ENCODE measurements at regions not wholly inside any gene's neighbourhood (a gene's known extent, or its start where the extent isn't known, plus 50 kb on each side); places are given as distances from the start of the nearest gene placed in this dataset.
A peak's percentile ranks its signal among the peaks of the same experiment; 100 is the strongest.

DNA sequence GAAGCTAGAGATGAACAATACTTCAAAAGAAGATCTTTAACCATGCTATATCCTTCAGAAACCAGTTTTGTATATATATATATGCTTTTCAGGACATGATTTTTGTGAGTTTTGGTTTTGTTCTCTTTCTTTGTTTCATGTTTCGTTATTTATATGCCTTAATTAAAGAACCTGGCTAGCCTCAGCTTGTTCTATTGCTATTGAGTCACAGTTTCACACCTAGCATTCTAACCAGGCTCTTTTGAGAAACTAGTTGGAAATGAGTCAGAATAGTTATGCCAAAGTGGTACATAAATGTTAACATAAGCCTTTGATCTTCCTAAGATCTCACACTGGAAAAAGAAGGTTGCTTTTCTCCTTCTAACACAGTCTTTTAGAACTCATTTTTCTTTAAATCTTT is 1925.2 kb downstream of the OLFM4 start:
- H3K27me3 Mint-ChIP-seq: no peaks in the 10 kb centered on the region
- CTCF ChIA-PET: no interaction called here
- peaks cover 10% of the 10 kb centered on the region for H3K9me3 Mint-ChIP-seq
- H3K27ac Mint-ChIP-seq: no peak overlapping the region
- DNase-seq (no peak), ATAC-seq (peak; percentile 45)
- intact Hi-C loops (cut with micrococcal nuclease): no loop called here
- no peak overlapping the region for H3K4me3 Mint-ChIP-seq
- H3K4me1 Mint-ChIP-seq (ENCODE audit: low read depth): no peaks in the 10 kb centered on the region
- TF ChIP-seq, protein P1, sequence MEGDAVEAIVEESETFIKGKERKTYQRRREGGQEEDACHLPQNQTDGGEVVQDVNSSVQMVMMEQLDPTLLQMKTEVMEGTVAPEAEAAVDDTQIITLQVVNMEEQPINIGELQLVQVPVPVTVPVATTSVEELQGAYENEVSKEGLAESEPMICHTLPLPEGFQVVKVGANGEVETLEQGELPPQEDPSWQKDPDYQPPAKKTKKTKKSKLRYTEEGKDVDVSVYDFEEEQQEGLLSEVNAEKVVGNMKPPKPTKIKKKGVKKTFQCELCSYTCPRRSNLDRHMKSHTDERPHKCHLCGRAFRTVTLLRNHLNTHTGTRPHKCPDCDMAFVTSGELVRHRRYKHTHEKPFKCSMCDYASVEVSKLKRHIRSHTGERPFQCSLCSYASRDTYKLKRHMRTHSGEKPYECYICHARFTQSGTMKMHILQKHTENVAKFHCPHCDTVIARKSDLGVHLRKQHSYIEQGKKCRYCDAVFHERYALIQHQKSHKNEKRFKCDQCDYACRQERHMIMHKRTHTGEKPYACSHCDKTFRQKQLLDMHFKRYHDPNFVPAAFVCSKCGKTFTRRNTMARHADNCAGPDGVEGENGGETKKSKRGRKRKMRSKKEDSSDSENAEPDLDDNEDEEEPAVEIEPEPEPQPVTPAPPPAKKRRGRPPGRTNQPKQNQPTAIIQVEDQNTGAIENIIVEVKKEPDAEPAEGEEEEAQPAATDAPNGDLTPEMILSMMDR (IDR thresholded peaks at IDR 0.05): no peak
- POLR2A ChIA-PET: no interaction called here
- no peaks in the 10 kb centered on the region for H3K36me3 Mint-ChIP-seq (ENCODE audit: low read depth)

DNA sequence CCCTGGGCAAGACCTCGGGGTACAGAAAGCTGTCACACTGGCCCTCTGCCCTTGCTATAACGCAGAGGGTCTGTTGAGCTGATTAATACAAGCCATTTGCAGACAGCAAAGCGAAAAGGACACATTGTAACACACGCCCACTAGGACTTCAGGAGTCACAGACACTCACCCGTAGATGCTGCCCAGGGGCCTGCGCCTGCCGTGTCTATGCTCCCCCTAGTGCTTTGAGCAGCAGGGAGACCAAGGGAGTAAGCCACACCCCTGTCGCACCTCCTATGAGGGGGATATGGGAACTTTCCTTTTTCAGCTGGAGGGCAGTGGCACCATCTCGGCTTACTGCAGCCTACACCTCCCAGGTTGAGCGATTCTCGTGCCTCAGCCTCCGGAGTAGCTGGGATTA is 1930.2 kb downstream of the OLFM4 start:
- Mint-ChIP-seq H3K9me3 (peaks cover 18% of the 10 kb centered on the region), H3K36me3 (ENCODE audit: low read depth) (no peaks in the 10 kb centered on the region), H3K4me3 (no peak overlapping the region), H3K27ac (no peak overlapping the region), H3K27me3 (no peaks in the 10 kb centered on the region), H3K4me1 (ENCODE audit: low read depth) (no peaks in the 10 kb centered on the region)
- CTCF ChIA-PET: no interaction called here
- DNase-seq (no peak), ATAC-seq (no peak)
- POLR2A ChIA-PET: no interaction called here
- TF ChIP-seq, protein P1 (IDR thresholded peaks at IDR 0.05): no peak
- intact Hi-C loops (cut with micrococcal nuclease): no loop called here

DNA sequence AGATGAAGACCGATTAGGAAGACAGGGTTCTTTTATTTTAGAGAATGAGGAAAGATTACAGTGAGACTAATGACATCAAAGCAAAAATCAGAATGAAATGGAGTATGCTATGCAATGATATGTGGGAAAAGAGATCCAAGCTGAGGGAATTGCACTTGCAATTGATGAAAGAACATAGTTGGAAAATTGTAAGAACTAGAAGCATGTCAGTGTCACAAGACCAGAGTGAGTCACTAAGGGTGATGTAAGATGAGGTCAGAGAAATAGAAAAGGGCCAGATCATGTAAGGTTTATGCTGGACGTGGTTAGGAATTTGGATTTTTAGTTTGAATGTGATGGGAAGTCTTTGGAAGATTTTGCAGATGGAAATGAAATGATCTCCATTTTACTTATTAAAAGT is 1937.3 kb downstream of the OLFM4 start:
- Mint-ChIP-seq H3K36me3 (ENCODE audit: low read depth) (no peaks in the 10 kb centered on the region), H3K4me1 (ENCODE audit: low read depth) (no peaks in the 10 kb centered on the region), H3K27me3 (no peaks in the 10 kb centered on the region), H3K27ac (no peak overlapping the region), H3K9me3 (peaks cover 8% of the 10 kb centered on the region), H3K4me3 (no peak overlapping the region)
- TF ChIP-seq, protein P1 (IDR thresholded peaks at IDR 0.05): no peak
- intact Hi-C loops (cut with micrococcal nuclease): no loop called here
- no peak for ATAC-seq
- ChIA-PET POLR2A (no interaction called here), CTCF (no interaction called here)
- DNase-seq: no peak

DNA sequence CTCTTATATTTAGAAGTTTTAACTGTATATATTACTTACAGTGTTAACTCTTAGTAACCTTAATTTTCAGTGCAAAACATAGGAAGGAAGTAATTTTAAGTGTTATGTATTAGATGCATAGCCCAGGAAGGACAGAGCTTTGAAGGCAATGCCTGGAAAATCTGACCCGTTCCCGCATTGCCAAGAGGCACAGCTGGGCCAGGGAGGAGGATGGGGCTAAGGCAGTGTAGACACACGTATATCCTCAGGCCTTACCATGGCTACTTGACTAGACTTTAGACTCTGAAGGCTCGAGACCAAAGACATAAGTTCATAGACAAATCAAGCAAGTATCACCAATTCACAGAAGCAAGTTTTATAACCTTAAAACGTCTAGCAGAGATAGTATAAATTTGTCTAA is 1944.2 kb downstream of the OLFM4 start:
- Mint-ChIP-seq H3K27me3 (no peaks in the 10 kb centered on the region), H3K9me3 (peaks cover 15% of the 10 kb centered on the region), H3K36me3 (ENCODE audit: low read depth) (no peaks in the 10 kb centered on the region), H3K4me3 (no peak overlapping the region), H3K27ac (no peak overlapping the region), H3K4me1 (ENCODE audit: low read depth) (no peaks in the 10 kb centered on the region)
- DNase-seq (no peak), ATAC-seq (no peak)
- TF ChIP-seq, protein P1 (IDR thresholded peaks at IDR 0.05): no peak
- ChIA-PET POLR2A (no interaction called here), CTCF (no interaction called here)
- intact Hi-C loops (cut with micrococcal nuclease): no loop called here

DNA sequence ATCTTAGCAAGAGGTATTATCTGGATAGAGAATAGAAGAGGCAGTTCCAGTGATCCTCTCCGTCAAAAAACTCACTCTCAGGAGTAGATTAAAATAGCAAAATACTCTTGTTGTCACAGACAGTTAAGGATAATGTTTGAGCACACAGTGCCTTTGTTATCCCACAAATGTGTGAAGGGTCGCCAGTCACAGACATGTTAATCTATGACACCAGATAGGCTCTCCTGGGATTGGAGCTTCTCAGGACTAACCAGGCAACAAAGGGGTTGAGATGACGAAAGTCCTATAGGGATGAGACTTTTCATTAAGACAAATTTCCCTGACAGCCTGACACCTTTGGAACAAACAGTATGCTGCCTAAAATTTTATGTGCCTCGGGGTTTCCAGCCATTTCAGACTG is 1947.1 kb downstream of the OLFM4 start:
- Mint-ChIP-seq H3K9me3 (peaks cover 16% of the 10 kb centered on the region), H3K4me1 (ENCODE audit: low read depth) (no peaks in the 10 kb centered on the region), H3K4me3 (no peak overlapping the region), H3K36me3 (ENCODE audit: low read depth) (no peaks in the 10 kb centered on the region), H3K27ac (no peak overlapping the region), H3K27me3 (no peaks in the 10 kb centered on the region)
- ATAC-seq: no peak
- ChIA-PET POLR2A (no interaction called here), CTCF (no interaction called here)
- intact Hi-C loops (cut with micrococcal nuclease): no loop called here
- no peak for DNase-seq
- TF ChIP-seq, protein P1 (IDR thresholded peaks at IDR 0.05): no peak
